ENCODE measurements at regions not wholly inside any gene's neighbourhood (a gene's known extent, or its start where the extent isn't known, plus 50 kb on each side); places are given as distances from the start of the nearest gene placed in this dataset.
"Not testable (repeated sequence)": the region's sequence is repeated elsewhere in the genome, so short reads cannot be mapped to it uniquely, and the experiment has no call there.

- DNase-seq: no peak
Measured at GRCh38 chr2:12881952-12882351, 165.2 kb downstream of the TRIB2 start.

- DNase-seq: no peak
Measured at GRCh38 chr2:12882393-12882792, 165.7 kb downstream of the TRIB2 start.

- DNase-seq: no peak
Measured at GRCh38 chr2:12883906-12884305, 167.2 kb downstream of the TRIB2 start.

- no peak for DNase-seq
Measured at GRCh38 chr2:12884713-12885282, 168.1 kb downstream of the TRIB2 start.

GRCh38 chr2:12890066-12890465 is 173.3 kb downstream of the TRIB2 start:
- no peak for DNase-seq

- no peak for DNase-seq
Measured at GRCh38 chr2:12890481-12890991, 173.8 kb downstream of the TRIB2 start.

- no peak for DNase-seq
Measured at GRCh38 chr2:12895017-12895416, 178.3 kb downstream of the TRIB2 start.

GRCh38 chr2:12896318-12896982 is 179.7 kb downstream of the TRIB2 start:
- DNase-seq: no peak

GRCh38 chr2:12897181-12897580 is 180.4 kb downstream of the TRIB2 start:
- no peak for DNase-seq

- no peak for DNase-seq
Measured at GRCh38 chr2:12903272-12903671, 186.5 kb downstream of the TRIB2 start.

GRCh38 chr2:12910431-12910830 is 193.7 kb downstream of the TRIB2 start:
- DNase-seq: no peak

GRCh38 chr2:12915787-12916186 is 199.1 kb downstream of the TRIB2 start:
- no peak for DNase-seq

- DNase-seq: no peak
Measured at GRCh38 chr2:12918138-12918834, 201.6 kb downstream of the TRIB2 start.

- DNase-seq: no peak
Measured at GRCh38 chr2:12918835-12919445, 202.2 kb downstream of the TRIB2 start.

- DNase-seq: no peak
Measured at GRCh38 chr2:12921321-12921720, 204.6 kb downstream of the TRIB2 start.

- no peak for DNase-seq
Measured at GRCh38 chr2:12923907-12924610, 207.3 kb downstream of the TRIB2 start.

- DNase-seq: not testable (repeated sequence)
Measured at GRCh38 chr2:12926641-12927040, 209.9 kb downstream of the TRIB2 start.

- no peak for DNase-seq
Measured at GRCh38 chr2:12928197-12928774, 211.6 kb downstream of the TRIB2 start.

- DNase-seq: no peak
Measured at GRCh38 chr2:12928775-12929401, 212.2 kb downstream of the TRIB2 start.

- DNase-seq: no peak
Measured at GRCh38 chr2:12929758-12930157, 213.0 kb downstream of the TRIB2 start.

- no peak for DNase-seq
Measured at GRCh38 chr2:12930391-12930790, 213.7 kb downstream of the TRIB2 start.

- DNase-seq: no peak
Measured at GRCh38 chr2:12931186-12931844, 214.6 kb downstream of the TRIB2 start.

Data from activated effector memory CD4-positive, alpha-beta T cell treated with Interleukin-2 at 50 U/mL for 16 hours (primary cell).